ENCODE measurements at regions not wholly inside any gene's neighbourhood (a gene's known extent, or its start where the extent isn't known, plus 50 kb on each side); places are given as distances from the start of the nearest gene placed in this dataset.

GRCh38 chr13:47232516-47232915 is 335.7 kb upstream of the HTR2A start:
- TF ChIP-seq POLR2AphosphoS5 (IDR thresholded peaks at IDR 0.05; ENCODE audit: insufficient read depth in 1 of 2, low read depth in 1 of 2) (no peak), POLR2A (IDR thresholded peaks at IDR 0.05) (no peak)

Data from vagina (tissue), 2 donors.